Suppressor macrophage treated with lipopolysaccharide for 4 hours (primary cell): ENCODE measurements at regions not wholly inside any gene's neighbourhood (a gene's known extent, or its start where the extent isn't known, plus 50 kb on each side); places are given as distances from the start of the nearest gene placed in this dataset.

Experiments used
- DNase-seq: peaks from one replicate; pipeline ENCODE4 v3.0.0-alpha.2; 2020

- DNase-seq = no peak
These were observed 281.9 kb downstream of the DRD1 start for GRCh38 chr5:175162036-175162435.

- no peak for DNase-seq
These were observed 284.0 kb downstream of the DRD1 start for GRCh38 chr5:175159956-175160355.

GRCh38 chr5:175148636-175149172 is 295.3 kb downstream of the DRD1 start:
- DNase-seq = no peak

GRCh38 chr5:175146733-175147132 is 297.2 kb downstream of the DRD1 start:
- DNase-seq = no peak

- DNase-seq = no peak
These were observed 302.6 kb downstream of the DRD1 start for GRCh38 chr5:175141421-175141820.

- DNase-seq = no peak
These were observed 310.8 kb downstream of the DRD1 start for GRCh38 chr5:175133185-175133584.

- no peak for DNase-seq
These were observed 312.6 kb downstream of the DRD1 start for GRCh38 chr5:175131432-175131831.

- no peak for DNase-seq
These were observed 314.4 kb downstream of the DRD1 start for GRCh38 chr5:175129619-175130018.

GRCh38 chr5:175129121-175129520 is 314.9 kb downstream of the DRD1 start:
- no peak for DNase-seq

- no peak for DNase-seq
These were observed 319.2 kb downstream of the DRD1 start for GRCh38 chr5:175124821-175125220.

- no peak for DNase-seq
These were observed 319.6 kb downstream of the DRD1 start for GRCh38 chr5:175124251-175124813.

- DNase-seq = no peak
These were observed 320.4 kb downstream of the DRD1 start for GRCh38 chr5:175123542-175123941.

- DNase-seq = no peak
These were observed 322.5 kb downstream of the DRD1 start for GRCh38 chr5:175121457-175121856.

- DNase-seq = no peak
These were observed 323.6 kb downstream of the DRD1 start for GRCh38 chr5:175120412-175120811.

- DNase-seq = no peak
These were observed 325.2 kb downstream of the DRD1 start for GRCh38 chr5:175118700-175119309.

GRCh38 chr5:175116466-175117048 is 327.4 kb downstream of the DRD1 start:
- no peak for DNase-seq

- DNase-seq = no peak
These were observed 328.2 kb downstream of the DRD1 start for GRCh38 chr5:175115831-175116230.

GRCh38 chr5:175113947-175114346 is 330.0 kb downstream of the DRD1 start:
- no peak for DNase-seq

- no peak for DNase-seq
These were observed 334.8 kb downstream of the DRD1 start for GRCh38 chr5:175109058-175109755.

- no peak for DNase-seq
These were observed 336.1 kb downstream of the DRD1 start for GRCh38 chr5:175107865-175108264.

GRCh38 chr5:175107028-175107588 is 336.9 kb downstream of the DRD1 start:
- no peak for DNase-seq

GRCh38 chr5:175104677-175105076 is 339.3 kb downstream of the DRD1 start:
- no peak for DNase-seq

GRCh38 chr5:175103746-175104145 is 340.2 kb downstream of the DRD1 start:
- DNase-seq = no peak

- no peak for DNase-seq
These were observed 341.3 kb downstream of the DRD1 start for GRCh38 chr5:175102717-175103116.
